GM13977 (cell line): ENCODE measurements at regions not wholly inside any gene's neighbourhood (a gene's known extent, or its start where the extent isn't known, plus 50 kb on each side); places are given as distances from the start of the nearest gene placed in this dataset.

ENCODE experiments used
- DNase-seq: peaks from one replicate; pipeline ENCODE4 v3.0.0; 2012; ENCODE audit warnings: low spot score
- in situ Hi-C: fragments of 300-500 bp; cut with MboI; formaldehyde crosslinking; loops from one replicate; pipeline ENCODE4 v1.12.0; 2022; ENCODE audit warnings: low sequenced_read_pairs, low pct_unique_long_range_greater_than_20kb, mixed read lengths, inconsistent platforms; ENCODE audit not compliant: unreplicated experiment
- TF ChIP-seq, protein P1 (sequence below): IDR thresholded peaks from 2 replicates; pipeline ENCODE4 v1.5.1; 2012; ENCODE audit warnings: mild to moderate bottlenecking, control low read depth; ENCODE audit not compliant: insufficient read depth; ENCODE audit errors: extremely low read depth, missing control alignments

DNA sequence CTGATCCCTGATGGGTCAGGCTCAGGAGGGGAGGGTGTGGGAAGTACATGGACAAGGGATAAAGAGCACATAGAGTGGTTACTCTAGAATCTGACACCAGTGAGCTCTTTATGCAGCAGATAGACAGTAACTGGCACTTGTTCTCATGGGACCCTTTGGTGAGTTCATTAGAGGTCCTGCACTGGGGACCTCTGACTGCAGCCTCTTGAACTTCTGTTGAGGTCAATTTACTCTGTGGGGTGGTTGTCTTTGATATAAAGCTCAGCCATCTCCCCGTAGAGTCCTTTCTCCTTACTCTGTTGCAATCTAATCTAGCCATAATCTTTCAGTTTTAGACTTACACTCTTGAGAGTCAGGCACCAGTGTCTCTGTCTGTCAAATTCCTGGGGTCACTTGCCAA is 222.4 kb downstream of the GPAT3 start:
- DNase-seq, result no peak
- in situ Hi-C loops, result no loop called here
- TF ChIP-seq, protein P1, sequence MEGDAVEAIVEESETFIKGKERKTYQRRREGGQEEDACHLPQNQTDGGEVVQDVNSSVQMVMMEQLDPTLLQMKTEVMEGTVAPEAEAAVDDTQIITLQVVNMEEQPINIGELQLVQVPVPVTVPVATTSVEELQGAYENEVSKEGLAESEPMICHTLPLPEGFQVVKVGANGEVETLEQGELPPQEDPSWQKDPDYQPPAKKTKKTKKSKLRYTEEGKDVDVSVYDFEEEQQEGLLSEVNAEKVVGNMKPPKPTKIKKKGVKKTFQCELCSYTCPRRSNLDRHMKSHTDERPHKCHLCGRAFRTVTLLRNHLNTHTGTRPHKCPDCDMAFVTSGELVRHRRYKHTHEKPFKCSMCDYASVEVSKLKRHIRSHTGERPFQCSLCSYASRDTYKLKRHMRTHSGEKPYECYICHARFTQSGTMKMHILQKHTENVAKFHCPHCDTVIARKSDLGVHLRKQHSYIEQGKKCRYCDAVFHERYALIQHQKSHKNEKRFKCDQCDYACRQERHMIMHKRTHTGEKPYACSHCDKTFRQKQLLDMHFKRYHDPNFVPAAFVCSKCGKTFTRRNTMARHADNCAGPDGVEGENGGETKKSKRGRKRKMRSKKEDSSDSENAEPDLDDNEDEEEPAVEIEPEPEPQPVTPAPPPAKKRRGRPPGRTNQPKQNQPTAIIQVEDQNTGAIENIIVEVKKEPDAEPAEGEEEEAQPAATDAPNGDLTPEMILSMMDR, result no peak

DNA sequence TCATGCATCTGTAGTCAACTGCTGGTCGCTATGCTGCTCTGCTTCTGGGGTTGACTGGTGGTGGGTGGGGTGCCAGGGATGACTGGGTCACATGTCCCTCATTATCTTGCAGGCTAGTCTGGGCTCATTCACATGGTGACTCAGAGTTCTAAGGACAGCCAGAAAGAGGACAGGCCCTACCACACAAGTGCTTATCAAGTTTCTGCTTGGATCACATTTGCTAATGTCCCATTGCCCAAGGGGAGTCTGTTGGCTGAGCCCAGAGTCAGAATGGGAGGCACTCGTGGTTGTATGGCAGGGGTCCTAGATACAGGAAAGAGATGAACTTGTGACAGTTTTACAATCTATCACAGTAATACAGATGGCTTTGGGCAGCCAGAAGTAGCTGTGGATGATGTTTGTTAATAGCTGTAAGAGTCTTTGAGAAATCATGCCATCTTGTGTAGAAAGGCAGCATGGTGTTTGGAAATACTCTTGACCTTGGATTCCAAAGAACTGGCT is 221.3 kb downstream of the GPAT3 start:
- no peak for DNase-seq
- TF ChIP-seq, protein P1, result no peak
- in situ Hi-C loops, result no loop called here

DNA sequence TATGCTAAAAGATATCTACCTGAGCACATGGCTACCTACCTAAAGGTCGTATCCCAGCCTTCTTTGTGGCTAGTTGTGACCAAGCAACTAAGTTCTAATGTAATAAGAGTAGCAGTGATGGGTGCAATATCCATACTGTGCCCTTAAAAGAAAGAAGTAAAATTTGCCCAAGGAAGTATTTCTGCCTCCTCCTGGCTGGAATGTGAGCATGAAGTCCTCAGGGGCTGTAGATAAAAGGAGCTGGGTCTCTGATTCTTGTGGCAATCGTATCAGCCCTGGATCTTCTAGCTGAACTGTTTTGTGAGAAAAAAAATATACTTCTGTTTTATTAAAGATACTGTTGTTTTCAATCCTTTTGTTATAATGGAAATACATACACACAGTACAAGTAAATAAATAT is 217.4 kb downstream of the GPAT3 start:
- DNase-seq, result no peak
- TF ChIP-seq, protein P1, result no peak
- in situ Hi-C loops, result no loop called here

DNA sequence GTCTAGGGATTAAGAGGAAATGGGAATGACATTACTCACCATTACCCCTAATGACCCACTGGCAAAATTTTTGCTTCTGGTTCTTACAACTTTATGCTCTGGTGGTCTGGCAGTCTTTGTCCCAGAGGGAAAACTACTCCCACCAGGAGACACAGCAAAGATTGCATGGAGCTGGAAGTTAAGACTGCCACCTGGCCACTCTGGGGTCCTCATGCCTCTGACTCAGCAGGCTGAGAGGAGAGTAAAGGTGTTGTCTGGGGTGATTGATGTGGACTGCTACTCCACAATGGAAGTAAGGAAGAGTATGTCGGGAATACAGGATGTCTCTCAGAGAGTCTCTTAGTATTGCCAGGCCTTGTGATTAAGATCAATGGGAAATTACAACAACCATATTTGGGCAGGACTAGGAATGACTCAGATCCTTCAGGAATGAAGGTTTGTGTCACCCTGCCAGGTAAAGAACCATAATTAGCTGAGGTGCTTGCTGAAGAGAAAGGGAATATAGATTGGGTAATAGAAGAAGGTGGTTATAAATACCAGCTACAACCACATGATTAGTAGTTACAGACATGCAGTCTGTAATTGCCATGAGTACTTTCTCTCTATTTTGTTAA is 215.5 kb downstream of the GPAT3 start:
- in situ Hi-C loops, result no loop called here
- TF ChIP-seq, protein P1, result no peak
- no peak for DNase-seq

DNA sequence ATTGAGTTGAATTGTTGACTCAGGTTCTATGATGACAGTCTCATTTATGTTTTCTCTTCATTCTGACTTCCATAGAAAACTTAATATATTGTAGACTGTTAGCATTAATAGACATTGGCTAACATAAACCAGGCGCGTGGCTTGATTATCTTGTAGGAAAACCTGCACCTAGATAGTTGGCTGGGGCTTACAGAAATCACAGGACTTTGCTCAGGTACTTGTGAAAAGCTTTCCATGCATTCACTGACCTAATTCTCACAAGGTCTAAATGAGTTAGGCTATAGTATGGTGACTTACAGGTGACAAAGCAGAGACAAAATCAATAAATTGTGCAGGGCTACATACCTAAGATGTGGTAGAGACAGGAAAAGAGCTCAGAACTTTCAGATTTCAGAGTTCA is 212.8 kb downstream of the GPAT3 start:
- TF ChIP-seq, protein P1, result no peak
- in situ Hi-C loops, result no loop called here
- no peak for DNase-seq

DNA sequence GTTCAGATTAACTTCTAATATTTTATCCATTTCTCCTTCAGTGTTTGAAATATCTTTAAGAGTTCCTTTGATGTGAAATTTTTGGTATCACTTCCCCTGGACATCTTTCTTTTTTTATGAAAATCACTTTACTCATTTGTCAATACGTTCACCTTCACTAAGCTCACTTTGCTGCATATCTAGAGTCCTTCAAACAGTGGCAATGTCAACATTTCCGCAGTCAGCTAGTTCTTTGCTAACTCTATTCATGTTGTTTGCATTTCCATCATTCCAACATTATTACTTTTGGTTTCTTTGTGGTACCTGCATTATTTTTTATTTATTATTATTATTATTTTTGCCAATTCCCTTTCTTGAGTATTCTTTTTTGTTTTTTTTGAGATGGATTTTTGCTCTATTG is 203.0 kb downstream of the GPAT3 start:
- TF ChIP-seq, protein P1, result no peak
- in situ Hi-C loops, result no loop called here

DNA sequence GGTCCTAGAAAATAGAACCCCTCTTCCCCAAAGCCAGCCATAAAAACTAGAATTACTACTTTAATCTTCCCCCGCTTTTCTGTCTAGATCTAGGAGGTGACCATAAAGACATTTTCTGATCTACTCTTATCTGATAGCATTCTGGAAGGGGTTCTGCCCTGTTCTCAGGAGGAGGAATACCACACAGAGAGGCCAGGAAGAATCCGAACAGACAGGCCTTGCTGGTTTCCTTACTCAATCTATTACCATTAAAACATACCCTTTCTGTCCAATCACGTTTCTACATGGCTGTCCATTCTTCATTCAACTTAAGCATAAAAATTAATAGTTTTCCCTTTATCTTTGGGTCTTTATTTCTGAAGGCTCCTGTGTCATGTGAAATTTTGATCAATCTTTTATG is 198.7 kb downstream of the GPAT3 start:
- in situ Hi-C loops, result no loop called here
- no peak for DNase-seq
- TF ChIP-seq, protein P1, result no peak

More for the DNA sequence above, 203.0 kb downstream of the GPAT3 start:
- no peak for DNase-seq
